ENCODE measurements at regions not wholly inside any gene's neighbourhood (a gene's known extent, or its start where the extent isn't known, plus 50 kb on each side); places are given as distances from the start of the nearest gene placed in this dataset.
A peak's percentile ranks its signal among the peaks of the same experiment; 100 is the strongest.

DNA sequence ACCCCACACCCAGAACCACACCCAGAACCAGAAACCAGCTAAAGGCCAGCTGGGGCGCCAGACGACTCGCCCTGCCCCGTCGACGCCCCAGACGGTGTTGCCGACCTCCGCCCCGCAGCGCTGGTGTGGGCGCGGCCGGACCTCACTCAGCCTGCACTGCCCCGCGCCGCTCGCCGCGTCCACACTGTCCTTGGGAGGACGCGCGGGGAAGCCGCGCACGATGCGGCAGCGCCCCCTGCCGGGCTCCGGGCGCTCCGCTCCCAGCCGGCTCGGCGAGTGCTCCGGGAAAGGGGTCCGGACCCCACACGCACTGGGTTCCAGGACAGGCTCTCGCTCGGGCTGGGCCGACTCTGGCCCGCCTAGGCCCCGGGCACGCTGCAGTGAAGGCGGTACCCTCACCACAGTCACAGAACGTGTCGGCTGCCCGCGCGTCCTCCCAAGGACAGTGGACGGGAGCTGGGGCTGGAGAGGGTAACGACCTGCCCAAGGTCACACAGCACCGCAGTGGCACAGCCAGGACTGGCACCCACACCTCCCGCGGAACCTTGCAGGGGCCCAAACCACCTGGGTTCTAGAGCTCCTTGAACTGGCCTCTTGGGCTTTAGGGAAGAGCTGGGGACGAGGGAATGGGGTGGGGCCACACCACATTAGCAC lies 90.2 kb downstream of the DMRTA2 start:
- TF ChIP-seq CSDC2 (CRISPR knock-in tag; IDR thresholded peaks at IDR 0.05) (no peak), ISL1 (CRISPR knock-in tag; IDR thresholded peaks at IDR 0.05) (no peak)
- peak; percentile 97 for ATAC-seq

DNA sequence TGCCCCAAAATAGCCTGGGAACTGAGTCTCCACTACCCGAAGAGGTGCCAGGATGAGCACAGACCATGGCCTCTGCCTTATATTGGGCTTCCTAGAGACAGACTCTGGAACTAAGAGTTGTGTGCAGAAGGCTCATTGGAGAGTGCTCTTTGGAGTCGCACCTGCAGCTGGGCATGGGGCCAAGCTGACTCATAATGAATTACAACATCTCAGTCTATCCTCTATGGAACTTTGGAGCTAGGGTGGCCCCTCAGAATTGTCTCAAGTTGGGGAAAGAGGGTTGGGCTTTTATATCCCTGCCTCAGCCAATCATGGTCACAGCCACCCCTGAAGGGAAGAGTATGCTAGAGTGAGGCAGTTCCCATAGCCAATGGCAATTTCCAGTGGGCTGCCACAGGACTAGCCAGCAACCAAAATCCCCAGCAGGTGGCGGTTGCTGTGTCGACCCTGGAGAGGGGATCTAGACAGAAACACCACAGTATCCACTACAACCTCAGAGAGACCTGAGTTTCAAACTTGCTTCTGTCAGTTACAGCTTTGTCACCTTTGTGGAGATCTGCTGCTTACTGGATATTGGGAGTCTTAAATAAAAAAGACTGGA lies 93.8 kb downstream of the DMRTA2 start:
- ATAC-seq: no peak
- no peak for TF ChIP-seq ZNF8 (CRISPR knock-in tag; IDR thresholded peaks at IDR 0.05)
- TF ChIP-seq ZNF70 (CRISPR knock-in tag; IDR thresholded peaks at IDR 0.05): no peak
- TF ChIP-seq ISL1 (CRISPR knock-in tag; IDR thresholded peaks at IDR 0.05): no peak
- no peak for TF ChIP-seq ZFP30 (CRISPR knock-in tag; IDR thresholded peaks at IDR 0.05)
- no peak for TF ChIP-seq GLIS3 (CRISPR knock-in tag; IDR thresholded peaks at IDR 0.05)

DNA sequence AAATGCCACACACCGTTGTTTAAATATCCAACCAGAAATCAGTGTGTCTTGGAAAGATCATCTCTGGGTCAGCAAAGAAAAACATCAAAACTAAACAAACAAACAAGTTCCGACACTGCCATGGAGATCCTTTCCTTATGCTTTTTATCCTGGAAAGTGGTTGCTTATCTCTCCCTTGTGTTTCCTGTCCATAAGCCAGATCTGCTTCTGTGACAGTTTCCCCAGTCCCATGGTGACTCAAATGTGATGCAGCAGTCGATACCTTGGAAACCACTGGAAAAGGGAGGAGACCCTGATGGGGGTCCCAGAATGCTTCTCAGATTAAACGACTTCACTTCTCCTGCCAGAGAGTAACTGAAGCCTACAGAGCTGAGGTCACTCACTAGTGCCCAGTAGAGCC lies 94.7 kb downstream of the DMRTA2 start:
- TF ChIP-seq ESRRG (CRISPR knock-in tag; IDR thresholded peaks at IDR 0.05) (no peak), TCF4 (CRISPR knock-in tag; IDR thresholded peaks at IDR 0.05; ENCODE audit: borderline replicate concordance) (peak; percentile 70; the same call in 1 of the 2 replicates)
- no peak for ATAC-seq

- ATAC-seq: no peak
- no peak for TF ChIP-seq ESRRG (CRISPR knock-in tag; IDR thresholded peaks at IDR 0.05)
- no peak for TF ChIP-seq ISL1 (CRISPR knock-in tag; IDR thresholded peaks at IDR 0.05)
- TF ChIP-seq TCF4 (CRISPR knock-in tag; IDR thresholded peaks at IDR 0.05; ENCODE audit: borderline replicate concordance): no peak
- no peak for TF ChIP-seq TOX (CRISPR knock-in tag; IDR thresholded peaks at IDR 0.05; ENCODE audit: borderline replicate concordance)
- no peak for TF ChIP-seq GLIS3 (CRISPR knock-in tag; IDR thresholded peaks at IDR 0.05)
- TF ChIP-seq POU6F1 (CRISPR knock-in tag; IDR thresholded peaks at IDR 0.05; ENCODE audit: borderline replicate concordance, low read depth): no peak
- TF ChIP-seq ARNTL (CRISPR knock-in tag; IDR thresholded peaks at IDR 0.05; ENCODE audit: borderline replicate concordance, low read depth): no peak
- TF ChIP-seq ZNF8 (CRISPR knock-in tag; IDR thresholded peaks at IDR 0.05): no peak
- TF ChIP-seq, protein P1, sequence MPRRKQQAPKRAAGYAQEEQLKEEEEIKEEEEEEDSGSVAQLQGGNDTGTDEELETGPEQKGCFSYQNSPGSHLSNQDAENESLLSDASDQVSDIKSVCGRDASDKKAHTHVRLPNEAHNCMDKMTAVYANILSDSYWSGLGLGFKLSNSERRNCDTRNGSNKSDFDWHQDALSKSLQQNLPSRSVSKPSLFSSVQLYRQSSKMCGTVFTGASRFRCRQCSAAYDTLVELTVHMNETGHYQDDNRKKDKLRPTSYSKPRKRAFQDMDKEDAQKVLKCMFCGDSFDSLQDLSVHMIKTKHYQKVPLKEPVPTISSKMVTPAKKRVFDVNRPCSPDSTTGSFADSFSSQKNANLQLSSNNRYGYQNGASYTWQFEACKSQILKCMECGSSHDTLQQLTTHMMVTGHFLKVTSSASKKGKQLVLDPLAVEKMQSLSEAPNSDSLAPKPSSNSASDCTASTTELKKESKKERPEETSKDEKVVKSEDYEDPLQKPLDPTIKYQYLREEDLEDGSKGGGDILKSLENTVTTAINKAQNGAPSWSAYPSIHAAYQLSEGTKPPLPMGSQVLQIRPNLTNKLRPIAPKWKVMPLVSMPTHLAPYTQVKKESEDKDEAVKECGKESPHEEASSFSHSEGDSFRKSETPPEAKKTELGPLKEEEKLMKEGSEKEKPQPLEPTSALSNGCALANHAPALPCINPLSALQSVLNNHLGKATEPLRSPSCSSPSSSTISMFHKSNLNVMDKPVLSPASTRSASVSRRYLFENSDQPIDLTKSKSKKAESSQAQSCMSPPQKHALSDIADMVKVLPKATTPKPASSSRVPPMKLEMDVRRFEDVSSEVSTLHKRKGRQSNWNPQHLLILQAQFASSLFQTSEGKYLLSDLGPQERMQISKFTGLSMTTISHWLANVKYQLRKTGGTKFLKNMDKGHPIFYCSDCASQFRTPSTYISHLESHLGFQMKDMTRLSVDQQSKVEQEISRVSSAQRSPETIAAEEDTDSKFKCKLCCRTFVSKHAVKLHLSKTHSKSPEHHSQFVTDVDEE (CRISPR knock-in tag; IDR thresholded peaks at IDR 0.05): no peak
- no peak for TF ChIP-seq ZNF70 (CRISPR knock-in tag; IDR thresholded peaks at IDR 0.05)
- TF ChIP-seq RARB (CRISPR knock-in tag; IDR thresholded peaks at IDR 0.05): no peak
- no peak for TF ChIP-seq ZFP30 (CRISPR knock-in tag; IDR thresholded peaks at IDR 0.05)
- TF ChIP-seq ZFP3 (CRISPR knock-in tag; IDR thresholded peaks at IDR 0.05): no peak
- no peak for TF ChIP-seq PPARA (CRISPR knock-in tag; IDR thresholded peaks at IDR 0.05; ENCODE audit: borderline replicate concordance)
- TF ChIP-seq SNAI2 (CRISPR knock-in tag; IDR thresholded peaks at IDR 0.05): no peak
- TF ChIP-seq, protein P2, sequence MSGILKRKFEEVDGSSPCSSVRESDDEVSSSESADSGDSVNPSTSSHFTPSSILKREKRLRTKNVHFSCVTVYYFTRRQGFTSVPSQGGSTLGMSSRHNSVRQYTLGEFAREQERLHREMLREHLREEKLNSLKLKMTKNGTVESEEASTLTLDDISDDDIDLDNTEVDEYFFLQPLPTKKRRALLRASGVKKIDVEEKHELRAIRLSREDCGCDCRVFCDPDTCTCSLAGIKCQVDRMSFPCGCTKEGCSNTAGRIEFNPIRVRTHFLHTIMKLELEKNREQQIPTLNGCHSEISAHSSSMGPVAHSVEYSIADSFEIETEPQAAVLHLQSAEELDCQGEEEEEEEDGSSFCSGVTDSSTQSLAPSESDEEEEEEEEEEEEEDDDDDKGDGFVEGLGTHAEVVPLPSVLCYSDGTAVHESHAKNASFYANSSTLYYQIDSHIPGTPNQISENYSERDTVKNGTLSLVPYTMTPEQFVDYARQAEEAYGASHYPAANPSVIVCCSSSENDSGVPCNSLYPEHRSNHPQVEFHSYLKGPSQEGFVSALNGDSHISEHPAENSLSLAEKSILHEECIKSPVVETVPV (CRISPR knock-in tag; IDR thresholded peaks at IDR 0.05): no peak
- no peak for TF ChIP-seq PATZ1 (CRISPR knock-in tag; IDR thresholded peaks at IDR 0.05; ENCODE audit: borderline replicate concordance)
Measured at GRCh38 chr1:50326026-50326425, 97.2 kb downstream of the DMRTA2 start.

GRCh38 chr1:50322579-50322978 lies 100.7 kb downstream of the DMRTA2 start:
- no peak for ATAC-seq
- TF ChIP-seq ARNTL (CRISPR knock-in tag; IDR thresholded peaks at IDR 0.05; ENCODE audit: borderline replicate concordance, low read depth) (no peak), ZC3H10 (CRISPR knock-in tag; IDR thresholded peaks at IDR 0.05) (no peak), CSDC2 (CRISPR knock-in tag; IDR thresholded peaks at IDR 0.05) (no peak), PATZ1 (CRISPR knock-in tag; IDR thresholded peaks at IDR 0.05; ENCODE audit: borderline replicate concordance) (no peak), ISL1 (CRISPR knock-in tag; IDR thresholded peaks at IDR 0.05) (no peak), RARB (CRISPR knock-in tag; IDR thresholded peaks at IDR 0.05) (no peak), ZFP3 (CRISPR knock-in tag; IDR thresholded peaks at IDR 0.05) (no peak), SNAI2 (CRISPR knock-in tag; IDR thresholded peaks at IDR 0.05) (no peak), ZFP30 (CRISPR knock-in tag; IDR thresholded peaks at IDR 0.05) (no peak), ZNF70 (CRISPR knock-in tag; IDR thresholded peaks at IDR 0.05) (no peak)
- TF ChIP-seq, protein P1 (CRISPR knock-in tag; IDR thresholded peaks at IDR 0.05): no peak
